ENCODE measurements at regions not wholly inside any gene's neighbourhood (a gene's known extent, or its start where the extent isn't known, plus 50 kb on each side); places are given as distances from the start of the nearest gene placed in this dataset.

DNA sequence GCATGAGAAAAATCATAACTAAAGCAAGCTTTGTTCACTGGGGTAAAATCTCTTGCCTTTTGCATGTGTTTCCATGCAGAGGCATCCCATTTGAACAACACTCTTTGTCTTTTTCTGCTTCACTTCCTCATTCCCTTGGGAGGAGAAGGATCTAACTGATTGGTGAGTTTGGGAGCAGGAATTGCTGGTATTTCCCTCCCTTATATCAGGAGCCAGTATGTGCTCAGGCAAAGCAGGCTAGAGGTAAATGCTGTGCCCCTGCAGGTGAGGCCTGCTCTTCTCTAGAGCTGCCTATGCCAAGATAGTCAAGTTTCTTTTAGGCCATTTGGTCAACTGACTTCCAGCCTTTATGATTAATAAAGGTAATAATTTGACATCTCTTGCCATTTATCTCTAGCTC is 179.9 kb downstream of the COX7C start:
- POLR2A ChIA-PET: no interaction called here
- CTCF ChIA-PET: no interaction called here

DNA sequence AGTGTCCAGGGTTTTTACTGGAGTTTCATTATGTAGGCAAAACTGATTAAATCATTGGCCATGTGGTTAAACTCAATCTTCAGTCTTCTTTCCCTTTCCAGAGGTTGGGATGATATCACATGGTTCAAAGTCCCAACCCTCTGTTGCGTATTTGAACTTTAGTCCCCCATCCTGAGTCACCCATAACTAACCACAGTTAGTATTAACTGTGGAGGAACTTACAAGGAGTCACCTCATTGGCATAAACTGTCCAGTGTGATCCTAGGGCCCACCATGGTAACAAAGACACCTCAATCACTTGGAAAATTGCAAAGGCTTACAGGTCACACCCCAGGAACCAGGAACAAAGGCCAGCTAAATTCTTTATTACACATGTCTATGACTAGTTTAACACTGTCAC is 188.5 kb downstream of the COX7C start:
- ATAC-seq (no peak), DNase-seq (no peak)
- peaks cover 3% of the 10 kb centered on the region for H3K27me3 Mint-ChIP-seq
- no peak overlapping the region for H3K27ac Mint-ChIP-seq
- ChIA-PET CTCF (interaction anchor here (0.6 kb wide), 1 partner anchor 273 kb away, joined by 3 read pairs; no protein-coding TSS in a partner anchor), POLR2A (no interaction called here)
- H3K36me3 Mint-ChIP-seq (ENCODE audit: low read depth): no peaks in the 10 kb centered on the region
- TF ChIP-seq, protein P1, sequence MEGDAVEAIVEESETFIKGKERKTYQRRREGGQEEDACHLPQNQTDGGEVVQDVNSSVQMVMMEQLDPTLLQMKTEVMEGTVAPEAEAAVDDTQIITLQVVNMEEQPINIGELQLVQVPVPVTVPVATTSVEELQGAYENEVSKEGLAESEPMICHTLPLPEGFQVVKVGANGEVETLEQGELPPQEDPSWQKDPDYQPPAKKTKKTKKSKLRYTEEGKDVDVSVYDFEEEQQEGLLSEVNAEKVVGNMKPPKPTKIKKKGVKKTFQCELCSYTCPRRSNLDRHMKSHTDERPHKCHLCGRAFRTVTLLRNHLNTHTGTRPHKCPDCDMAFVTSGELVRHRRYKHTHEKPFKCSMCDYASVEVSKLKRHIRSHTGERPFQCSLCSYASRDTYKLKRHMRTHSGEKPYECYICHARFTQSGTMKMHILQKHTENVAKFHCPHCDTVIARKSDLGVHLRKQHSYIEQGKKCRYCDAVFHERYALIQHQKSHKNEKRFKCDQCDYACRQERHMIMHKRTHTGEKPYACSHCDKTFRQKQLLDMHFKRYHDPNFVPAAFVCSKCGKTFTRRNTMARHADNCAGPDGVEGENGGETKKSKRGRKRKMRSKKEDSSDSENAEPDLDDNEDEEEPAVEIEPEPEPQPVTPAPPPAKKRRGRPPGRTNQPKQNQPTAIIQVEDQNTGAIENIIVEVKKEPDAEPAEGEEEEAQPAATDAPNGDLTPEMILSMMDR (IDR thresholded peaks at IDR 0.05): no peak
- no peaks in the 10 kb centered on the region for H3K4me1 Mint-ChIP-seq (ENCODE audit: low read depth)
- peaks cover 3% of the 10 kb centered on the region for H3K9me3 Mint-ChIP-seq
- H3K4me3 Mint-ChIP-seq: no peak overlapping the region
- intact Hi-C loops (cut with micrococcal nuclease): no loop called here

More for the DNA sequence above, 179.9 kb downstream of the COX7C start:
- TF ChIP-seq, protein P1 (IDR thresholded peaks at IDR 0.05): no peak
- H3K27ac Mint-ChIP-seq: no peak overlapping the region
- DNase-seq (no peak), ATAC-seq (no peak)
- intact Hi-C loops (cut with micrococcal nuclease): no loop called here
- no peaks in the 10 kb centered on the region for H3K4me1 Mint-ChIP-seq (ENCODE audit: low read depth)
- H3K27me3 Mint-ChIP-seq: peaks cover 18% of the 10 kb centered on the region
- H3K4me3 Mint-ChIP-seq: no peak overlapping the region
- H3K9me3 Mint-ChIP-seq: no peaks in the 10 kb centered on the region
- H3K36me3 Mint-ChIP-seq (ENCODE audit: low read depth): no peaks in the 10 kb centered on the region

DNA sequence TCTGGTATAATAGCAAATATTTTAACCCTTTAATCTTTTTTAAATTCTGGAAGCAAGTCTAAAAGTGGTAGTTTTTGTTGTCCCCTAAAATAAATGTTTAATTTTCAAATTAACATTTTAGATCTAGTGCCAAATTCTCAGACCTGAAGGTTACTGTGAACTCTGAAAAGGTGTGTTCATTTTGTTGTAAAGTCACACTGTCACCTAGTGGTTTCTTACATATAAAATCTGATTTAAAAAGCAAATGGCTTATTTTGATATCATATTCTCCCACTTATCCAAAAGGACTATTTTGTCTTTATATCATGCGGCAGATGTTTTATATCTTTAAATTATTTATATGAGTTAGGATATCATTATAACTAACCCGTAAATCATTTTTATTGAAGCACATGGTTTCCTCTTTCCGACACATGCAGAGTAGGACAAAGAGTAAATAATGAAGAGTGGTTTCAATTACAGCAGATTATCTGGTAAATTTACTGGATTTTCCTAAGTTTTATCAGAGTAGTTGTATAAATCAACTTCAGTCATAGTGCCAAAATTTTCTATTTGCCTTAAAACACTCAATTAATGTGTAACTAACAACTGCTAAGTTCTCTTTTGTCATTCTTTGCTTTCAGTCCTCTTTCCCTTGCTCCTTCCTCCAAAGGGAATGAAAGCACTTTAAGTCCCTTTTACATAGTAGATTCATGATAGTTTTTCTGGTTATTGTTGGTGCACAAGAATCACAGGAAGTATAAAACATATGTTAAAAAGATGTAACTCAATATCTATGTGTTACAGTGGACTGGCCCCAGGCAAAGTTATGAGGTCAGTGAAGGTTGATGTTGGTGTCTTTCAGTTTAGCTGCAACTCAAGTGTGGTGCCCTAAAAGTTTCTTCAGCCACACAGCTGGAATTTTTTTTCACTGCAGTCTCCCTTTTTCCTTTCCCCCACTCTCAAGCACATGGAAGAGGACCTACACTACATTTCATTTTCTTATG is 189.6 kb downstream of the COX7C start:
- CTCF ChIA-PET: interaction anchor here (0.6 kb wide), 1 partner anchor 274 kb away, joined by 3 read pairs; no protein-coding TSS in a partner anchor
- H3K27me3 Mint-ChIP-seq: peaks cover 2% of the 10 kb centered on the region
- peaks cover 3% of the 10 kb centered on the region for H3K9me3 Mint-ChIP-seq
- H3K4me3 Mint-ChIP-seq: no peak overlapping the region
- H3K36me3 Mint-ChIP-seq (ENCODE audit: low read depth): no peaks in the 10 kb centered on the region
- no peaks in the 10 kb centered on the region for H3K4me1 Mint-ChIP-seq (ENCODE audit: low read depth)
- intact Hi-C loops (cut with micrococcal nuclease): no loop called here
- no peak overlapping the region for H3K27ac Mint-ChIP-seq
- TF ChIP-seq, protein P1 (IDR thresholded peaks at IDR 0.05): no peak
- POLR2A ChIA-PET: no interaction called here
- no peak for ATAC-seq
- no peak for DNase-seq

DNA sequence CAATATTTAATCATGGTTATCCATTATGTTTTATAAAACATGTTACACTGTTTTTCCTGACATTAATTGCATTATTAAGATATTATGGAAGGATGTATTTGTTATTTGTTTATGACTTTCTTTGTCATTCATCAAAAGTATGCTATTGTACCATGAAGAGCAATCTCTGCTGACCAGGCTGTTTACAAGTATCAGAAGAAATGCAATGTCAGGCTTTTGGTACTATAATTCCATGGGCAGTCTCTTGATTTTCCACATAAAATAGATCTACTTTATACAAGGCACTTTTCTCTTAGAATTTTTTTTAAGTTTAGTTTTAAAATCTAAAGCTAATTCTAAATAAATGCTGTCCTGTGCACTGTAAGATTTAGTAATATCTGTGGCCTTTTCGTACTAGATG is 196.6 kb downstream of the COX7C start:
- Mint-ChIP-seq H3K36me3 (ENCODE audit: low read depth) (no peaks in the 10 kb centered on the region), H3K4me1 (ENCODE audit: low read depth) (no peaks in the 10 kb centered on the region), H3K27ac (no peak overlapping the region), H3K27me3 (peaks cover 2% of the 10 kb centered on the region), H3K4me3 (no peak overlapping the region), H3K9me3 (no peaks in the 10 kb centered on the region)
- TF ChIP-seq, protein P1 (IDR thresholded peaks at IDR 0.05): no peak
- CTCF ChIA-PET: no interaction called here
- intact Hi-C loops (cut with micrococcal nuclease): no loop called here
- no peak for DNase-seq
- POLR2A ChIA-PET: no interaction called here
- ATAC-seq: no peak

DNA sequence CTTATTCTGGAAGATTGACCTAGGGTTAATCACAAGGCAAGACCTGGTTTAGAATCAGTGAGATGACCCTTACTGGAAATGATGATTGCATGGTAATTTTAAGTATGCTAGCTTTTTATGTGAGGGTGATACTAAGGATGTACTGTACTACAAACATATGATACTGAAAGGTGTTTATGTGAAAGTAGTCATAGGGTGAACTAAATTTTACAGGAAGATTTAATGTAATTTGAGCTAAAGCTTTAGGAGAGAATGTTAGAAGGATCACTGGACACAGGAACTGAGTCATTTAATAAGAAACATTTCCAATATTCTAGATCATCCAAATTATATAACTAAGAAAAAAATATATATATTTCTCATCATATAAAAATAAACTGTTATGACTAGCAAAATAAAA is 197.2 kb downstream of the COX7C start:
- intact Hi-C loops (cut with micrococcal nuclease): no loop called here
- DNase-seq (no peak), ATAC-seq (no peak)
- CTCF ChIA-PET: no interaction called here
- H3K27ac Mint-ChIP-seq: no peak overlapping the region
- no peaks in the 10 kb centered on the region for H3K9me3 Mint-ChIP-seq
- no peak overlapping the region for H3K4me3 Mint-ChIP-seq
- no peaks in the 10 kb centered on the region for H3K36me3 Mint-ChIP-seq (ENCODE audit: low read depth)
- TF ChIP-seq, protein P1 (IDR thresholded peaks at IDR 0.05): no peak
- H3K27me3 Mint-ChIP-seq: peaks cover under 1% of the 10 kb centered on the region
- POLR2A ChIA-PET: no interaction called here
- H3K4me1 Mint-ChIP-seq (ENCODE audit: low read depth): no peaks in the 10 kb centered on the region
